ENCODE measurements at regions not wholly inside any gene's neighbourhood (a gene's known extent, or its start where the extent isn't known, plus 50 kb on each side); places are given as distances from the start of the nearest gene placed in this dataset.

GRCh38 chr1:65056866-65057265, 90.5 kb upstream of the JAK1 start:
- TF ChIP-seq POLR2AphosphoS5 (IDR thresholded peaks at IDR 0.05): no peak
- TF ChIP-seq CTCF (IDR thresholded peaks at IDR 0.05): no peak
- TF ChIP-seq EP300 (IDR thresholded peaks at IDR 0.05): no peak
- TF ChIP-seq POLR2A (IDR thresholded peaks at IDR 0.05; ENCODE audit: low read depth): no peak
- Histone ChIP-seq H3K4me1 (peaks cover 9 to 57% (median 51%) of the 10 kb centered on the region in 4 donors), H3K27ac (replicated peaks in 1 of 4) (no peak overlapping the region), H3K4me3 (no peak overlapping the region), H3K9me3 (no peaks in the 10 kb centered on the region), H3K36me3 (peaks cover 22 to 54% (median 41%) of the 10 kb centered on the region in 4 donors), H3K27me3 (no peaks in the 10 kb centered on the region)
- intact Hi-C loops (cut with DNase I): no loop called here
- WGBS: 88% methylated on average over 3 of the region's 3 CpGs
- no peak for DNase-seq (ENCODE audit: extremely low spot score)

- WGBS: 13% methylated on average over 7 of the region's 7 CpGs
- Histone ChIP-seq H3K36me3 (peaks cover 22 to 39% (median 31%) of the 10 kb centered on the region in 4 donors), H3K27me3 (no peaks in the 10 kb centered on the region), H3K9me3 (no peaks in the 10 kb centered on the region), H3K4me1 (peaks cover 30 to 88% (median 83%) of the 10 kb centered on the region in 4 donors), H3K27ac (replicated peaks in 1 of 4) (peak overlapping the region in 2 of 4 donors; percentile 0 to 6), H3K4me3 (peak overlapping the region in 1 of 4 donors; percentile 2)
- intact Hi-C loops (cut with DNase I): loop anchor here (5.0 kb wide), 1 partner anchor 147 kb away; no protein-coding TSS in a partner anchor
- no peak for DNase-seq (ENCODE audit: extremely low spot score)
- no peak for TF ChIP-seq POLR2A (IDR thresholded peaks at IDR 0.05; ENCODE audit: low read depth)
- no peak for TF ChIP-seq EP300 (IDR thresholded peaks at IDR 0.05)
- TF ChIP-seq CTCF (IDR thresholded peaks at IDR 0.05): peak; percentile 77 to 83 (median 82)
- TF ChIP-seq POLR2AphosphoS5 (IDR thresholded peaks at IDR 0.05): no peak
These were observed 88.0 kb upstream of the AK4 start for GRCh38 chr1:65059930-65060538.

GRCh38 chr1:65062339-65062738, 85.7 kb upstream of the AK4 start:
- peak overlapping the region in 2 of 4 donors; percentile 13 to 24 for H3K27ac ChIP-seq (replicated peaks in 1 of 4)
- no peak for TF ChIP-seq CTCF (IDR thresholded peaks at IDR 0.05)
- TF ChIP-seq EP300 (IDR thresholded peaks at IDR 0.05): no peak
- TF ChIP-seq POLR2A (IDR thresholded peaks at IDR 0.05; ENCODE audit: low read depth): no peak
- TF ChIP-seq POLR2AphosphoS5 (IDR thresholded peaks at IDR 0.05): no peak
- peaks cover 27 to 86% (median 76%) of the 10 kb centered on the region in 4 donors for H3K4me1 ChIP-seq
- intact Hi-C loops (cut with DNase I): loop anchor here (5.0 kb wide), 1 partner anchor 145 kb away; no protein-coding TSS in a partner anchor
- 82% methylated on average over 2 of the region's 2 CpGs for WGBS
- no peak overlapping the region for H3K4me3 ChIP-seq
- H3K9me3 ChIP-seq: no peaks in the 10 kb centered on the region
- DNase-seq (ENCODE audit: extremely low spot score): no peak
- no peaks in the 10 kb centered on the region for H3K27me3 ChIP-seq
- peaks cover 9 to 16% (median 13%) of the 10 kb centered on the region in 4 donors for H3K36me3 ChIP-seq

- TF ChIP-seq EP300 (IDR thresholded peaks at IDR 0.05): no peak
- no peak for TF ChIP-seq POLR2AphosphoS5 (IDR thresholded peaks at IDR 0.05)
- no peak for TF ChIP-seq POLR2A (IDR thresholded peaks at IDR 0.05; ENCODE audit: low read depth)
- TF ChIP-seq CTCF (IDR thresholded peaks at IDR 0.05): no peak
- no peaks in the 10 kb centered on the region for H3K27me3 ChIP-seq
- WGBS: 70% methylated on average over 6 of the region's 6 CpGs
- H3K27ac ChIP-seq (replicated peaks in 1 of 4): peak overlapping the region in 2 of 4 donors; percentile 11 to 13
- peaks cover 5 to 9% (median 7%) of the 10 kb centered on the region in 4 donors for H3K36me3 ChIP-seq
- peaks cover 27 to 80% (median 75%) of the 10 kb centered on the region in 4 donors for H3K4me1 ChIP-seq
- DNase-seq (ENCODE audit: extremely low spot score): no peak
- no peak overlapping the region for H3K4me3 ChIP-seq
- no peaks in the 10 kb centered on the region for H3K9me3 ChIP-seq
- intact Hi-C loops (cut with DNase I): loop anchor here (5.0 kb wide), 1 partner anchor 144 kb away; no protein-coding TSS in a partner anchor
These were observed 85.0 kb upstream of the AK4 start for GRCh38 chr1:65063025-65063424.
